Thoracic aorta (tissue), 2 donors: ENCODE measurements at regions not wholly inside any gene's neighbourhood (a gene's known extent, or its start where the extent isn't known, plus 50 kb on each side); places are given as distances from the start of the nearest gene placed in this dataset.

Source experiments
- ATAC-seq: fragments of 150-250 bp; one replicate; pipeline ENCODE4 v1.8.0; 2017; ENCODE audit warnings: low read depth; ENCODE audit not compliant: insufficient number of reproducible peaks, low FRiP score
- DNase-seq: peaks from one replicate; pipeline ENCODE4 v3.0.0-alpha.2; 2020; ENCODE audit warnings: low spot score
- H3K27ac ChIP-seq, 2 donors: fragments of 200-600 bp; sonication (generic); 1 replicate in 1 of 2; 2 replicates in 1 of 2; pipeline ENCODE4 v1.5.1; 2016; ENCODE audit warnings: mild to moderate bottlenecking in 2 of 2, moderate library complexity in 2 of 2
- H3K27me3 ChIP-seq: fragments of 200-600 bp; sonication (generic); replicated peaks from 2 replicates; pipeline ENCODE4 v1.6.0; 2016; ENCODE audit warnings: mild to moderate bottlenecking; ENCODE audit not compliant: insufficient read depth
- H3K36me3 ChIP-seq: fragments of 200-600 bp; sonication (generic); one replicate; pipeline ENCODE4 v1.5.1; 2016
- H3K4me1 ChIP-seq, 2 donors: fragments of 200-600 bp; sonication (generic); 1 replicate in 1 of 2; 2 replicates in 1 of 2; pipeline versions ENCODE4 v1.5.1 to v1.6.0; 2016; ENCODE audit warnings: low read depth in 2 of 2, mild to moderate bottlenecking in 1 of 2; ENCODE audit not compliant: control insufficient read depth in 1 of 2
- H3K4me3 ChIP-seq: fragments of 200-600 bp; sonication (generic); 2 replicates; pipeline ENCODE4 v1.5.1; 2016; ENCODE audit warnings: mild to moderate bottlenecking
- H3K9me3 ChIP-seq: fragments of 200-600 bp; sonication (generic); 2 replicates; pipeline ENCODE4 v1.5.1; 2016
- CTCF ChIP-seq: fragments of 200-600 bp; sonication (generic); IDR thresholded peaks from one replicate; pipeline ENCODE4 v1.5.1; 2019; ENCODE audit warnings: antibody characterized with exemption

GRCh38 chr14:65906948-65907347, 494.4 kb downstream of the FUT8 start:
- DNase-seq (no peak), ATAC-seq (no peak)
- H3K36me3 ChIP-seq: no peaks in the 10 kb centered on the region
- H3K9me3 ChIP-seq: no peaks in the 10 kb centered on the region
- TF ChIP-seq CTCF: no peak
- no peaks in the 10 kb centered on the region for H3K27me3 ChIP-seq
- H3K27ac ChIP-seq: no peak overlapping the region
- no peak overlapping the region for H3K4me3 ChIP-seq
- no peaks in the 10 kb centered on the region for H3K4me1 ChIP-seq

- no peak overlapping the region for H3K4me3 ChIP-seq
Measured at GRCh38 chr14:65910108-65910786, 497.7 kb downstream of the FUT8 start.

GRCh38 chr14:65915125-65915524, 502.6 kb downstream of the FUT8 start:
- Histone ChIP-seq H3K27me3 (no peaks in the 10 kb centered on the region), H3K9me3 (no peaks in the 10 kb centered on the region), H3K27ac (no peak overlapping the region), H3K4me3 (no peak overlapping the region), H3K36me3 (no peaks in the 10 kb centered on the region), H3K4me1 (no peaks in the 10 kb centered on the region)
- ATAC-seq (no peak), DNase-seq (no peak)
- TF ChIP-seq CTCF: no peak

More at GRCh38 chr14:65910108-65910786, 497.7 kb downstream of the FUT8 start:
- no peaks in the 10 kb centered on the region for H3K4me1 ChIP-seq
- DNase-seq: no peak
- H3K36me3 ChIP-seq: no peaks in the 10 kb centered on the region
- no peak overlapping the region for H3K27ac ChIP-seq
- H3K9me3 ChIP-seq: no peaks in the 10 kb centered on the region
- ATAC-seq: no peak
- H3K27me3 ChIP-seq: no peaks in the 10 kb centered on the region
- TF ChIP-seq CTCF: no peak

- H3K27me3 ChIP-seq: no peaks in the 10 kb centered on the region
- H3K36me3 ChIP-seq: no peaks in the 10 kb centered on the region
- no peak overlapping the region for H3K27ac ChIP-seq
- ATAC-seq (no peak), DNase-seq (no peak)
- no peak for TF ChIP-seq CTCF
- H3K4me1 ChIP-seq: no peaks in the 10 kb centered on the region
- H3K4me3 ChIP-seq: no peak overlapping the region
- H3K9me3 ChIP-seq: no peaks in the 10 kb centered on the region
Measured at GRCh38 chr14:65916055-65916454, 503.5 kb downstream of the FUT8 start.

GRCh38 chr14:65920996-65921395, 508.5 kb downstream of the FUT8 start:
- Histone ChIP-seq H3K4me1 (no peaks in the 10 kb centered on the region), H3K4me3 (no peak overlapping the region), H3K27ac (no peak overlapping the region), H3K27me3 (no peaks in the 10 kb centered on the region), H3K36me3 (no peaks in the 10 kb centered on the region), H3K9me3 (no peaks in the 10 kb centered on the region)
- TF ChIP-seq CTCF: no peak
- DNase-seq: no peak
- no peak for ATAC-seq
